ENCODE measurements at regions not wholly inside any gene's neighbourhood (a gene's known extent, or its start where the extent isn't known, plus 50 kb on each side); places are given as distances from the start of the nearest gene placed in this dataset.
"Not testable (repeated sequence)": the region's sequence is repeated elsewhere in the genome, so short reads cannot be mapped to it uniquely, and the experiment has no call there.

GRCh38 chr2:59204040-59204439 lies 962.9 kb upstream of the FANCL start:
- DNase-seq (no peak), ATAC-seq (no peak)
- intact Hi-C loops (cut with DNase I, micrococcal nuclease): no loop called here

GRCh38 chr2:59196491-59196890 lies 955.4 kb upstream of the FANCL start:
- DNase-seq: no peak
- ATAC-seq: no peak
- intact Hi-C loops (cut with DNase I, micrococcal nuclease): no loop called here

- intact Hi-C loops (cut with DNase I, micrococcal nuclease): no loop called here
- no peak for ATAC-seq
- no peak for DNase-seq
Observed at GRCh38 chr2:59195851-59196250, 954.7 kb upstream of the FANCL start.

GRCh38 chr2:59191781-59192180 lies 950.7 kb upstream of the FANCL start:
- ATAC-seq: no peak
- no peak for DNase-seq
- intact Hi-C loops (cut with DNase I, micrococcal nuclease): no loop called here

- ATAC-seq (no peak), DNase-seq (no peak)
- intact Hi-C loops (cut with DNase I, micrococcal nuclease): no loop called here
Observed at GRCh38 chr2:59190518-59190917, 949.4 kb upstream of the FANCL start.

- intact Hi-C loops (cut with DNase I, micrococcal nuclease): no loop called here
- no peak for ATAC-seq
- no peak for DNase-seq
Observed at GRCh38 chr2:59184276-59185020, 943.3 kb upstream of the FANCL start.

- intact Hi-C loops (cut with DNase I, micrococcal nuclease): no loop called here
- no peak for ATAC-seq
Observed at GRCh38 chr2:59183070-59183469, 941.9 kb upstream of the FANCL start.

GRCh38 chr2:59182249-59182648 lies 941.1 kb upstream of the FANCL start:
- no peak for DNase-seq
- ATAC-seq: no peak
- intact Hi-C loops (cut with DNase I, micrococcal nuclease): no loop called here

More at GRCh38 chr2:59183070-59183469, 941.9 kb upstream of the FANCL start:
- no peak for DNase-seq

GRCh38 chr2:59181347-59181746 lies 940.2 kb upstream of the FANCL start:
- intact Hi-C loops (cut with DNase I, micrococcal nuclease): no loop called here
- ATAC-seq (no peak), DNase-seq (no peak)

- intact Hi-C loops (cut with DNase I, micrococcal nuclease): no loop called here
- DNase-seq: no peak
- ATAC-seq: no peak
Observed at GRCh38 chr2:59180621-59181020, 939.5 kb upstream of the FANCL start.

- intact Hi-C loops (cut with DNase I, micrococcal nuclease): no loop called here
- DNase-seq (no peak), ATAC-seq (no peak)
Observed at GRCh38 chr2:59180111-59180510, 939.0 kb upstream of the FANCL start.

- intact Hi-C loops (cut with DNase I, micrococcal nuclease): no loop called here
- ATAC-seq: no peak
- DNase-seq: no peak
Observed at GRCh38 chr2:59177748-59178147, 936.6 kb upstream of the FANCL start.

GRCh38 chr2:59176737-59177136 lies 935.6 kb upstream of the FANCL start:
- intact Hi-C loops (cut with DNase I, micrococcal nuclease): no loop called here
- ATAC-seq: no peak

GRCh38 chr2:59174536-59175243 lies 933.6 kb upstream of the FANCL start:
- no peak for ATAC-seq
- intact Hi-C loops (cut with DNase I, micrococcal nuclease): no loop called here
- DNase-seq: no peak

More at GRCh38 chr2:59176737-59177136, 935.6 kb upstream of the FANCL start:
- DNase-seq: no peak

GRCh38 chr2:59173325-59173724 lies 932.2 kb upstream of the FANCL start:
- intact Hi-C loops (cut with DNase I, micrococcal nuclease): no loop called here
- DNase-seq: no peak

GRCh38 chr2:59171019-59171418 lies 929.9 kb upstream of the FANCL start:
- intact Hi-C loops (cut with DNase I, micrococcal nuclease): no loop called here
- no peak for ATAC-seq

More at GRCh38 chr2:59173325-59173724, 932.2 kb upstream of the FANCL start:
- no peak for ATAC-seq

GRCh38 chr2:59168766-59169165 lies 927.6 kb upstream of the FANCL start:
- intact Hi-C loops (cut with DNase I, micrococcal nuclease): no loop called here
- no peak for DNase-seq
- no peak for ATAC-seq

More at GRCh38 chr2:59171019-59171418, 929.9 kb upstream of the FANCL start:
- no peak for DNase-seq

- no peak for ATAC-seq
- intact Hi-C loops (cut with DNase I, micrococcal nuclease): no loop called here
- no peak for DNase-seq
Observed at GRCh38 chr2:59167514-59167913, 926.4 kb upstream of the FANCL start.

GRCh38 chr2:59157908-59158307 lies 916.8 kb upstream of the FANCL start:
- intact Hi-C loops (cut with DNase I, micrococcal nuclease); DNase-seq; ATAC-seq: not testable (repeated sequence)

GRCh38 chr2:59151805-59152204 lies 910.7 kb upstream of the FANCL start:
- ATAC-seq (no peak), DNase-seq (no peak)
- intact Hi-C loops (cut with DNase I, micrococcal nuclease): no loop called here

Measured in left colon (tissue), 2 donors.